ENCODE measurements at regions not wholly inside any gene's neighbourhood (a gene's known extent, or its start where the extent isn't known, plus 50 kb on each side); places are given as distances from the start of the nearest gene placed in this dataset.

DNA sequence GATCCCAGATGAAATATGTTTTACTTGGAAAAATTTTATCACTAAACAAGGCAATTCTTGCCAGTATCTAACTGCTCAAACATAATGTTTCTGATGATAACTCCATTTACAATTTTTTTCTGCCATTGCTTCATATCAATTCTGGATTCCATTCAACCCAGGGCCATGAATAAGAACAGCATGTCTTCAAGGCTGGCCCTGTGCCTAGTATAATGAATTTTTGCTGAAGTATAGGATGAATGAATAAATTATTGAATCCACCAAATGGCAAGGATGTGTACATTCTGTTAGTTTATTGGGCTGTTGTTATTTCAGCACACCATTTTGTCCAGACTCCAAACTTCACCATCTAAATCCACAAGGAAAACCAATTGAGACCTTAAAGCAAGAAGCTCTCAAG is 414.7 kb downstream of the HS3ST3B1 start:
- TF ChIP-seq ZBTB8A (CRISPR knock-in tag; IDR thresholded peaks at IDR 0.05; ENCODE audit: borderline replicate concordance, low read depth) = no peak
- TF ChIP-seq ZBTB34 (CRISPR knock-in tag; IDR thresholded peaks at IDR 0.05) = no peak
- TF ChIP-seq POLR2AphosphoS5 (IDR thresholded peaks at IDR 0.05; ENCODE audit: low read depth, low read length) = no peak
- TF ChIP-seq GLI4 (CRISPR knock-in tag; IDR thresholded peaks at IDR 0.05; ENCODE audit: borderline replicate concordance) = no peak
- TF ChIP-seq ZSCAN22 (CRISPR knock-in tag; IDR thresholded peaks at IDR 0.05) = no peak
- no peak for TF ChIP-seq NCOA1 (CRISPR knock-in tag; IDR thresholded peaks at IDR 0.05)
- no peak for TF ChIP-seq ZNF446 (CRISPR knock-in tag; IDR thresholded peaks at IDR 0.05)
- no peak for TF ChIP-seq POLR2A (IDR thresholded peaks at IDR 0.05; ENCODE audit: insufficient read depth in 1 of 2, low read depth in 2 of 2, low read length in 2 of 2)
- no peak for TF ChIP-seq ZNF780A (CRISPR knock-in tag; IDR thresholded peaks at IDR 0.05)
- TF ChIP-seq, protein P1, sequence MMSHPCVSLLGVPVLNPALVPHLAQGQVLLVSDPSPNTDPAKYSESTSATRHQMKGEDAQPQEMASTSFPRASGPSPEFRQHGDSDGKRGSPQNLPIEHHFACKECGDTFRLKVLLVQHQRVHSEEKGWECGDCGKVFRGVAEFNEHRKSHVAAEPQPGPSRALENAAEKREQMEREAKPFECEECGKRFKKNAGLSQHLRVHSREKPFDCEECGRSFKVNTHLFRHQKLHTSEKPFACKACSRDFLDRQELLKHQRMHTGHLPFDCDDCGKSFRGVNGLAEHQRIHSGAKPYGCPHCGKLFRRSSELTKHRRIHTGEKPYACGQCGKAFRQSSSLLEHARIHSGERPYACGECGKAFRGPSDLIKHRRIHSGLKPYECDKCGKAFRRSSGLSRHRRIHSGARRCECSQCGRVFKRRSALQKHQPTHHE (CRISPR knock-in tag; IDR thresholded peaks at IDR 0.05; ENCODE audit: borderline replicate concordance) = no peak
- TF ChIP-seq, protein P2, sequence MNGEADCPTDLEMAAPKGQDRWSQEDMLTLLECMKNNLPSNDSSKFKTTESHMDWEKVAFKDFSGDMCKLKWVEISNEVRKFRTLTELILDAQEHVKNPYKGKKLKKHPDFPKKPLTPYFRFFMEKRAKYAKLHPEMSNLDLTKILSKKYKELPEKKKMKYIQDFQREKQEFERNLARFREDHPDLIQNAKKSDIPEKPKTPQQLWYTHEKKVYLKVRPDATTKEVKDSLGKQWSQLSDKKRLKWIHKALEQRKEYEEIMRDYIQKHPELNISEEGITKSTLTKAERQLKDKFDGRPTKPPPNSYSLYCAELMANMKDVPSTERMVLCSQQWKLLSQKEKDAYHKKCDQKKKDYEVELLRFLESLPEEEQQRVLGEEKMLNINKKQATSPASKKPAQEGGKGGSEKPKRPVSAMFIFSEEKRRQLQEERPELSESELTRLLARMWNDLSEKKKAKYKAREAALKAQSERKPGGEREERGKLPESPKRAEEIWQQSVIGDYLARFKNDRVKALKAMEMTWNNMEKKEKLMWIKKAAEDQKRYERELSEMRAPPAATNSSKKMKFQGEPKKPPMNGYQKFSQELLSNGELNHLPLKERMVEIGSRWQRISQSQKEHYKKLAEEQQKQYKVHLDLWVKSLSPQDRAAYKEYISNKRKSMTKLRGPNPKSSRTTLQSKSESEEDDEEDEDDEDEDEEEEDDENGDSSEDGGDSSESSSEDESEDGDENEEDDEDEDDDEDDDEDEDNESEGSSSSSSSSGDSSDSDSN (CRISPR knock-in tag; IDR thresholded peaks at IDR 0.05) = no peak
- no peak for TF ChIP-seq SMYD3 (CRISPR knock-in tag; IDR thresholded peaks at IDR 0.05)
- TF ChIP-seq CTCF (CRISPR knock-in tag; IDR thresholded peaks at IDR 0.05) = no peak
- TF ChIP-seq ZNF746 (CRISPR knock-in tag; IDR thresholded peaks at IDR 0.05) = no peak

Measured in HepG2 (cell line).